Embryonic facial prominence (tissue), 1 donor: ENCODE measurements at regions not wholly inside any gene's neighbourhood (a gene's known extent, or its start where the extent isn't known, plus 50 kb on each side); places are given as distances from the start of the nearest gene placed in this dataset.
"Not testable (repeated sequence)": the region's sequence is repeated elsewhere in the genome, so short reads cannot be mapped to it uniquely, and the experiment has no call there.

Experiments used
- DNase-seq: peaks from one replicate; pipeline ENCODE4 v3.0.0-alpha.2; 2016; ENCODE audit errors: extremely low spot score

GRCh38 chr5:36426070-36426469, 124.4 kb upstream of the RANBP3L start:
- not testable (repeated sequence) for DNase-seq

DNA sequence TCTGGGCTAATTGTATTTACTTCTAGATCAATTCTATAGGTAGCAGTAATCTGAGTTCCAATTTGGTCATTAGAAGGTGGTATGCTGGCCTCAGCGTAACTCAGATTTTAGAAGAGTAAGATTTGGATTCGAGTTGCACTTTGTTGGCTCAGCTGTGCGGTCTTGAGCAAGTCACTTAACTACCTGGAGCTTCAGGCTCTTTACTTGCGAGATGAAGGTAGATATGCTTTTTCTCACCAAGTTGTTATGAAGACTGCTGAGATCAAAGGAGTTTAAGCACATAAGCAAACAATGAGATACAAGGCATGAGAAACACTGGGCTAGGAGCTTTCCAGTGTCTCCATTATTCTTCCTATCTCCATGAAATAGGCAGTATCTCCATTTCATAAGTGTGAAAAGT, 133.8 kb upstream of the RANBP3L start:
- DNase-seq: no peak

DNA sequence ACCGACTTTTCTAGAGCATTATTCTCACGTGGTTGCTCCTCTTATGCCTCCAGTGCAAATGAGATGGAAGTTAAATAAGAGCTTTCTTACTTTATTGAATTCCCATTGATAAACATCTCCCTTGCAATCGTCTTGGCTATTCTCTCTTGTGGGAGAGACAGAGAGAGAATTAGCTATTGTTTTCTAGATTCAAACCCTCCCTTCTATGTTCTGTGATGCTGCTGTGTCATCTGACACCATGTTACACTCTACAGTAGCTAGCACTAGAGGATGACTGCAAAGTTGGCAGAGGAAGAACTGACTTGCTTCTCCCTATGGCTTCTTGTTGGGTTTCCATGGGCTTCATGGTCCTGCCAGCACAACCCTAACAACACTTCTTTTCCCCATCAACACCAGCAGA, 134.6 kb upstream of the RANBP3L start:
- no peak for DNase-seq

DNA sequence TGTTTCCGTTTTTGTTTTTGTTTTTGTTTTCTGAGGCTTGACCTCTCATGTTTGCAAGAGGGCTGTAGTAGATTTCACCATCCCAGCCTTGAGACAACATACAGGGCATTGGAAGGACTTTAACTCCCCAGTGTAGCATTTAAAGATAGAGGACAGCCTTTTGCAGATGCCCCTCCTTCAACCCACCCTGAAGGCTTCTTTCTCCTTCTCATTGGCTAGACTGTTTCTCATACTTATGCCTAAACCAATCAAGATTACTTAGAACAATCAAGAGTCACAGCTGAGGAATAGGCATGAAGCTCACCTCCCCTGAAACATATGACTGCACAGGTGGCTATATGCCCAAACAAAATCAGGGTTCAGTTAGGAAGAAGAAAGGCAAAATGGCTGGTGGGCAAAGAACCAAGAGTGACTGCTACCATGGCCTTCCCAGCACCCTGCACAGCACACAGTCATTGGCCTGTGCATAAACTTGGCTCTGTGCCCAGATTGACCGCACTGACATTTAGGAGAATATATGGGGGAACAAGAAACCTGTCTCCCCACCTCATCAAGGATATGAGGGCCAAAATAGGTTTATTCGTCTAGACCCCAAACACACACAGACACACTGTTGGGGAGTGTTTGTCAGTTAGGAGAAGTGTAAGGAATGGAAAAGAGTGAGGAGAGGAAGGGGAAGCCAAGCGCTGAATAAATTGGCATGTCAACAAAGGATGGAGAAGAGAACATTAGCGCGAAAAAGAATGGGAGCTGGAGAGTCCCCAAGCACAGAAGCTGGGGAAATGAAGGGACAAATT, 137.3 kb upstream of the RANBP3L start:
- DNase-seq: no peak

DNA sequence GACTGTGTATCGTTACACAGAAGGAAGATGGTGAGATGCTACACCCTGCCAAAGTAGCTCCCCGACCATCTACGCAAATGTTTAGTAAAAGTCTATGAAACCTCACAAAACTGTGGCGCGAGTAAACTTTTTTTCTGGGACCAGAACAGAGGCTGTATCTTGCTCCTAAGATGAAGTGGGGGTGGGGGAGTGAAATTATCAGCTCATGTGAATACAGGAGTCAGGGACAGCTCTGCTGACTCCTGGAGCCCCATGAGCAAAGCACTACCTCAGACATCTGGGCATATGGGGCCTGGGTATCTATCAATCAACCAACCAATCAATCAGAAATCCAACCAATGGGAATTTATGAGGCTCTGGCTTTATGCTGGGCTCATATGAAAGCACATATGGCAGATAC, 138.6 kb upstream of the RANBP3L start:
- no peak for DNase-seq

GRCh38 chr5:36441280-36441679, 139.6 kb upstream of the RANBP3L start:
- no peak for DNase-seq

- DNase-seq: no peak
Observed at GRCh38 chr5:36442352-36442751, 140.7 kb upstream of the RANBP3L start.

GRCh38 chr5:36442796-36443195, 141.1 kb upstream of the RANBP3L start:
- DNase-seq: no peak

- no peak for DNase-seq
Observed at GRCh38 chr5:36443941-36444340, 142.2 kb upstream of the RANBP3L start.

GRCh38 chr5:36444582-36445418, 143.1 kb upstream of the RANBP3L start:
- DNase-seq: no peak

- no peak for DNase-seq
Observed at GRCh38 chr5:36447776-36448175, 146.1 kb upstream of the RANBP3L start.

DNA sequence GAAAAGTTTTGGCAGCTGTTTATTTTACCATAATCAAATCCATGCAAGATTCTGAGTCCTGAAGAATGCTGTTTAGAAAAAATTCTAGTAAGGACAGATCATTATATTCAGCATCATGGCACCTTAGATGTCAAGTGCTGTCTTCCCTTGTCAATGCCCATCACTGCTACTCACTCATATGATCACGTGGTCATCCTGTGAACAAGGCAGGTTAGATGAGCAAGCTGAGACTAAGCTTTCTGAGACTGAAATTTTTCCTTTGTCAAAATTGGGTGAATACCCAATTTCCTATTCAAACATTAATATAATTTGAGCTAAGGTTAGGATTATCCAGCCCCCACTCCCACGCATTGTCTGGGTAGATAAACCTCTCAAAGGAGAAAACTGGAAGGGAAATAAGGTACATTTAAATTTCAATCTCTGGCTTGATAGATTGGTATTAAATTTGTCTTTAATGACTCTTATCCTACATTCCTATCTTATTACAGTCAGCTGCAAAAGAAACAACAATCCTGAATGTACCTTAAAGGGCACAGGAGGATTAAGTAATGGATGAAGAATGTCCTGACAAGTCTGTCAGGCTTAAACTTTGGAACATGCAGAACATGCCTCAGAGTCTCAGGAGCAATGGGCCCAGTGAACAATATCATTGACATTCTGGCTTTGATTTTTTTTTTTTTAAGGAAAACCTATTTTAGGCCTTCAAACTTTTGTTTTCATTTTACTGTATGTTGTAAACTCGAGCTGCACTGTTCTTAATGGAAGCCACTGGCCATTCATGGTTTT, 148.7 kb upstream of the RANBP3L start:
- DNase-seq: no peak

GRCh38 chr5:36452424-36453006, 150.8 kb upstream of the RANBP3L start:
- DNase-seq: no peak

DNA sequence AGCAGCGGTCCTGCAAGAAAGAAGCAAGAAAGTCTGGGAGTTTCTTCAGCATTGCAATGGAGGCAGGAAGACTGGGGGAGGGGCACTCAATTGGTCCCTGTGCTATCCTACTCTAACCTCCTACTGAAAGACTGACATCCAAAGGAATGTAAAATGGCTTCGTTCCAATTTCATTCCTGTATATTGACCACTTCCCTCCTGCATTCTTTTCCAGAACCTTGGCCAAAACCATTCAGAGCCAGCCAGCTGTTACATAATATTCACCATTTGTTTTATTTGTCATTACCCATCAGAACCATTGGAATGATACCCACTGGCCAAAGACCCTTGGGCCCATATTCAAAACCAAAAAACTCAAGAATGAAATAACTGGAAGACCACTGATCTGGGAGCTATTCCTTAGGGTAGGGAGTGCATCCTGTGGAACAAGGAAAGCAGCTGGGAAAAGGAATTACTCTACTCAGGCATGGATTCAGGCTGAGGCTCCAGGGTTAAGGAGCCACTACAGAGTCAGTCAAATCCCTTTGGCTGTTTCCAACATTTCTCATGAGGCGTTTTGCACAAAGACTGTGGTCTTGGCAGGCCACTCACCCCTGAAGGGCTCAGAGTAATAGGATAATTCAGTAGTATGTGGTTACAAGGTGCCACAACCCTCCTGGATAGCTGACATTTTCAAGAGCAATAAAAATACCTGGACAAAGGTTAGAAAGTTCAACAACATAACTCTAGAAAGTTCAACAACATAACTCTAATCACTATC, 148.7 kb upstream of the SLC1A3 start:
- no peak for DNase-seq

DNA sequence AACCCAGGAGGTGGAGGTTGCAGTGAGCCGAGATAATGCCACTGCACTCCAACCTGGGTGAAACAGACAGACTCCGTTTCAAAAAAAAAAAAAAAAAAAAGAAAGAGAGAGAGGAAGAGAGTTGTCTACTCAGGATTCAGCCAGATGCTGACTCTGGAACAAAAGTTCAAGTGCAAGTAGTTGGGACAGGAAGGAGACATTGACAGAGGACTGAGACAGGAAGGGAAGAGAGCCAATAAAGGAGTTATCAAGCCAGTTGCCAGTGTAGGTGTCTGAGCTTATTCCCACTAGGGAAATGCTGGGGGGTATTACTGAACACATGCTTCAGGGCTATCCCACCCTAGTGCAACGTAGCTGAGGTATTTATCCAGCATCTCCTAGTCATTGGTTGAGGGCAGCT, 147.7 kb upstream of the SLC1A3 start:
- DNase-seq: no peak

- no peak for DNase-seq
Observed at GRCh38 chr5:36459176-36460135, 146.9 kb upstream of the SLC1A3 start.

DNA sequence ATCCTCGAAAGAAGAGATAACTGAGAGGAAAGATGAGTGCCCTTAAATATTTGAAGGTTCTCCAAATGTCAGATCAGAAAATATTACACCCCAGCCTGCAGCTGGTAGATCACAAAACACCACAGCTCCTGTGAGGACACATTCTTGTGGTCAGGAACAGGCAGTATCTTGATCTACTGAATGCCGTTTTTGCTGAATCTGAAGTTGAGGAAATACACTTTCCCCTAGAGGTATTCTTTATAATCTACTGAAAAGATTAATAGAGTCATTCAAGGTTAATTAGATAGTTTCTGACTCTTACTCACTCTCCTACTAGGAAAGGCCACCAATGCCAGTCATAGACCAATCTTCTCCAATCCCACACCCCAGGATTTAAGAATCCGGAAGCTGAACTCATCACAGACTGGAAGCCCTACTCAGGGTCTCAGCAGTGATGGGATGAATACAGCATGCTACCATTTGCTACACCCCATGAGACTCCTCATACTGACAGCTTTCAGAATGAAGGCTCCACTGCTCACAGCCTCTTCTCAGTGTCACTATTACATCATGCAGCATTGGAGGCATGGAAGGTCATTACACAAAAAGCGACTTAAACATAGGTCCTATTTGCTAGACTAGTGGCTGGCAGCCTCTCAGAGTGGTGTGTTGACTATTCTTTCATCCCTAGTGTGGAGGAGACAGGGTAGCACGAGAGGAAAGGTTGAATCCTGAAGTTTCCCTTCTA, 143.9 kb upstream of the SLC1A3 start:
- no peak for DNase-seq

DNA sequence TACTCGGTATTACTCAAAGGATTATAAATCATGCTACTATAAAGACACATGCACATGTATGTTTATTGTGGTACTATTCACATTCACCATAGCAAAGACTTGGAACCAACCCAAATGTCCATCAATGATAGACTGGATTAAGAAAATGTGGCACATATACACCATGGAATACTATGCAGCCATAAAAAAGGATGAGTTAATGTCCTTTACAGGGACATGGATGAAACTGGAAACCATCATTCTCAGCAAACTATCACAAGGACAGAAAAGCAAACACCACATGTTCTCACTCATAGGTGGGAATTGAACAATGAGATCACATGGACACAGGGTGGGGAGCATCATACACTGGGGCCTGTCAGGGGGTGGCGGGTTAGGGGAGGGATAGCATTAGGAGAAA, 130.5 kb upstream of the SLC1A3 start:
- DNase-seq: not testable (repeated sequence)

GRCh38 chr5:36478646-36479317, 127.6 kb upstream of the SLC1A3 start:
- DNase-seq: no peak
